ENCODE measurements at regions not wholly inside any gene's neighbourhood (a gene's known extent, or its start where the extent isn't known, plus 50 kb on each side); places are given as distances from the start of the nearest gene placed in this dataset.

DNA sequence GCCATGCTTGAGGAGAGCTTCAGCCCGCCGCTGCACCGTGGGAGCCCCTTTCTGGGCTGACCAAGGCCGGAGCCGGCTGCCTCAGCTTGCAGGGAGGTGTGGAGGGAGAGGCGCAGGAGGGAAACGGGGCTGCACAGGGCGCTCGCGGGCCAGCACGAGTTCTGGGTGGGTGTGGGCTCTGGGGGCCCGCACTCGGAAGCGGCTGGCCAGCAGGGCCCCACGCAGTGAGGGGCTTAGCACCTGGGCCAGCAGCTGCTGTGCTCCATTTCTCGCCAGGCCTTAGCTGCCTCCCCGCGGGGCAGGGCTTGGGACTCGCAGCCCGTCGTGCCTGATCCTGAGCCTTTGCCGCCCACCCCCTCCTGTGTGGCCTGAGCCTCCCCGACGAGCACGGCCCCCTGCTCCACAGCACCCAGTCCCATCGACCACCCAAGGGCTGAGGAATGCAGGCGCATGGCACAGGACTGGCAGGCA, 1554.0 kb downstream of the KCNT2 start:
- Histone ChIP-seq H3K9me3 (no peaks in the 10 kb centered on the region), H3K27ac (no peak overlapping the region), H3K4me3 (no peak overlapping the region), H3K4me1 (no peaks in the 10 kb centered on the region), H3K36me3 (no peaks in the 10 kb centered on the region), H3K27me3 (ENCODE audit: low read depth) (no peaks in the 10 kb centered on the region)
- intact Hi-C loops (cut with DNase I): no loop called here
- no peak for DNase-seq
- TF ChIP-seq, protein P1, sequence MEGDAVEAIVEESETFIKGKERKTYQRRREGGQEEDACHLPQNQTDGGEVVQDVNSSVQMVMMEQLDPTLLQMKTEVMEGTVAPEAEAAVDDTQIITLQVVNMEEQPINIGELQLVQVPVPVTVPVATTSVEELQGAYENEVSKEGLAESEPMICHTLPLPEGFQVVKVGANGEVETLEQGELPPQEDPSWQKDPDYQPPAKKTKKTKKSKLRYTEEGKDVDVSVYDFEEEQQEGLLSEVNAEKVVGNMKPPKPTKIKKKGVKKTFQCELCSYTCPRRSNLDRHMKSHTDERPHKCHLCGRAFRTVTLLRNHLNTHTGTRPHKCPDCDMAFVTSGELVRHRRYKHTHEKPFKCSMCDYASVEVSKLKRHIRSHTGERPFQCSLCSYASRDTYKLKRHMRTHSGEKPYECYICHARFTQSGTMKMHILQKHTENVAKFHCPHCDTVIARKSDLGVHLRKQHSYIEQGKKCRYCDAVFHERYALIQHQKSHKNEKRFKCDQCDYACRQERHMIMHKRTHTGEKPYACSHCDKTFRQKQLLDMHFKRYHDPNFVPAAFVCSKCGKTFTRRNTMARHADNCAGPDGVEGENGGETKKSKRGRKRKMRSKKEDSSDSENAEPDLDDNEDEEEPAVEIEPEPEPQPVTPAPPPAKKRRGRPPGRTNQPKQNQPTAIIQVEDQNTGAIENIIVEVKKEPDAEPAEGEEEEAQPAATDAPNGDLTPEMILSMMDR (IDR thresholded peaks at IDR 0.05): no peak
- no peak for ATAC-seq

DNA sequence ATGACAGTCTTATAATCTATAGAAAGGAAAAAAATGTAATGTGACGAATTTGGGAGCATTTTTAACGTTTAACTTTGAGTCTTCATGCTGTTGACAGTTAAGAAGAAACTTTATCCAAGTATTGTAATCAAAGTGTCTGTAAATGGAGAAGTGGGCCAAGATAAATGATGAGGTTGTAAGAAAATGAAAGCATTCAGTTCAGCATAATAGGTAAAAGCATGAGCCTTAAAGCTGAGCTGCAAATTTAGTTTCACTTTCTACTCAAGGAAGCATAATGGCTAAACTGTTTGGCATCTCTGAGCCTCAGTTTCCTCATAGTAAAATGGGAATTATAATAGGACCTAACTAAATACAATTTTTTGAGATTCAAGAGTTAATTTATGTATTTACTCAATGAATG, 1554.8 kb downstream of the KCNT2 start:
- H3K4me1 ChIP-seq: no peaks in the 10 kb centered on the region
- intact Hi-C loops (cut with DNase I): no loop called here
- no peaks in the 10 kb centered on the region for H3K27me3 ChIP-seq (ENCODE audit: low read depth)
- no peak overlapping the region for H3K4me3 ChIP-seq
- no peak overlapping the region for H3K27ac ChIP-seq
- H3K9me3 ChIP-seq: no peaks in the 10 kb centered on the region
- DNase-seq (no peak), ATAC-seq (no peak)
- TF ChIP-seq, protein P1 (IDR thresholded peaks at IDR 0.05): no peak
- no peaks in the 10 kb centered on the region for H3K36me3 ChIP-seq

DNA sequence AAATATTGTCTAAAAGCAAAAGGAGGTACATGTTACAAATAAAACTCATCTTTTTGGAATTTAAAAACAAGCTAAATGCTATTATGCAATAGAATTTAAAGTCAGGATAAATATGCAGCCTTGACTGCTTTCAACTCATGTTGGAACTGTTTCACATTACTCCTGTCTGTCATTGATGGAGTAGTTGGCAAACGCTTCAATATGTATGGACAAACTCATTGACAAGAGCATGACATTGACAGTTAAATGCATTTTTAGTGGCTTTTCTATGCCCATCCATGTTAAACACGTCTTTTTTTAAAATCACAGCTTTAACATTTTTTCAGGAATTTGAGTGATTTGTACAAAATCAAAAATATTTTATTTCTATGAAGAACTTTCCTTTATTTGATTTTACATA, 1560.5 kb downstream of the KCNT2 start:
- DNase-seq: no peak
- Histone ChIP-seq H3K9me3 (no peaks in the 10 kb centered on the region), H3K36me3 (no peaks in the 10 kb centered on the region), H3K27ac (no peak overlapping the region), H3K27me3 (ENCODE audit: low read depth) (no peaks in the 10 kb centered on the region), H3K4me1 (no peaks in the 10 kb centered on the region), H3K4me3 (no peak overlapping the region)
- TF ChIP-seq, protein P1 (IDR thresholded peaks at IDR 0.05): no peak
- intact Hi-C loops (cut with DNase I): no loop called here
- no peak for ATAC-seq

DNA sequence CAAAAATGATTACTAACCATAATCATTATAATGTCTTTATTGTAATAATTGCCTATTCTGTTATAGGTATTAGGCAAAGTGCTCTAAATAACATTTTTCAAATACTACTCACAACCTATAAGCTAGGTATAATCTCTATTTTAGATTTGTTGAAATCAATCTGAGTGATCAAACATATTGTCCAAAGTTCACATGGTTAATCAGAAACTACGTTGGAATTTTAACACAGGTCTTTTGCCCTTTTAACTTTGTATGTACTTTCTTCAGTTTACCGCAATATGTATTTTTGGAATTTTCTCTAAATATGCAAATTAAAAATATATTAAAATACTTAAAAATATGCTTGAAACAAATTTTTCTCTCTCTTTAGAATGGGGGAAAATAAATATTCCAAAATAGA, 1563.2 kb downstream of the KCNT2 start:
- Histone ChIP-seq H3K4me3 (no peak overlapping the region), H3K4me1 (no peaks in the 10 kb centered on the region), H3K36me3 (no peaks in the 10 kb centered on the region), H3K27me3 (ENCODE audit: low read depth) (no peaks in the 10 kb centered on the region), H3K9me3 (no peaks in the 10 kb centered on the region), H3K27ac (no peak overlapping the region)
- intact Hi-C loops (cut with DNase I): no loop called here
- DNase-seq: no peak
- no peak for ATAC-seq
- TF ChIP-seq, protein P1 (IDR thresholded peaks at IDR 0.05): no peak

DNA sequence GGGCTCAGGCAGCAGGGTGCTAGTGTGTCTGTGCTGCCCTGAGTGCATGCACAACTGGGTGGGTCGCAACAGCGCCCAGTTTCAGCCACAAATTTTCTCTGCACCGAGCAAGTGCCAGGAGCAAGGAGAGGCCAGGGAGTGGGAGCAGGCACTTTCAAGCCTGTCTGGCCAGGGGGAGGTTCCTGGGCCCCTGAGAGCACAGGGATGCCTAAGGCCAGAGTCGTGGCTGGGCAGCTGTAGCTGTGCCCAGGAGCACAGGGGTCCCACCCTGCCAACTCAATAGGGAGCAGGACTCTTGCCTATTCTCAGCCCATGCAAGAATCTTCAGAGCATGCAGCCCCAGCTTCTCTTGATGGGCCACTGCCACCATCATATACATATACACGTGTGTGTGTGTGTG, 1577.4 kb downstream of the KCNT2 start:
- intact Hi-C loops (cut with DNase I): no loop called here
- H3K4me3 ChIP-seq: no peak overlapping the region
- no peaks in the 10 kb centered on the region for H3K27me3 ChIP-seq (ENCODE audit: low read depth)
- H3K36me3 ChIP-seq: no peaks in the 10 kb centered on the region
- TF ChIP-seq, protein P1 (IDR thresholded peaks at IDR 0.05): no peak
- peak in 1 of 2 donors; percentile 27 for ATAC-seq
- no peak overlapping the region for H3K27ac ChIP-seq
- no peaks in the 10 kb centered on the region for H3K4me1 ChIP-seq
- DNase-seq: peak; percentile 32
- no peaks in the 10 kb centered on the region for H3K9me3 ChIP-seq

DNA sequence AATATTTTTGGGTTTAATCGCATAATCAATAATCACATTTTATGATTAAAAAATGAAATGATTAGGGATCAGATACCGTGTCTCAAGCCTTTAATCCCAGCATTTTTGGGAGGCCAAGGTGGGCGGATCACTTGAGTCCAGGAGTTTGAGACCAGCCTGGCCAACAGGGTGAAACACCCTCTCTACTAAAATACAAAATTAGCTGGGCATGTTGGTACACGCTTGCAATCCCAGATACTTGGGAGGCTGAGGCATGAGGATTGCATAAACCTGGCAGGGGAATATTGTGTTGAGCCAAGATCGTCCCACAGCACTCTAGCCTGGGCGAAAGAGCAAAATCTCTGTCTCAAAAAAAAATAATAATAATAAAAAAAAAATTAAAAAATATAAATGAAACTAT, 1581.4 kb downstream of the KCNT2 start:
- no peaks in the 10 kb centered on the region for H3K27me3 ChIP-seq (ENCODE audit: low read depth)
- H3K27ac ChIP-seq: no peak overlapping the region
- TF ChIP-seq, protein P1 (IDR thresholded peaks at IDR 0.05): no peak
- ATAC-seq: no peak
- DNase-seq: no peak
- no peaks in the 10 kb centered on the region for H3K9me3 ChIP-seq
- H3K4me3 ChIP-seq: no peak overlapping the region
- no peaks in the 10 kb centered on the region for H3K4me1 ChIP-seq
- H3K36me3 ChIP-seq: no peaks in the 10 kb centered on the region
- intact Hi-C loops (cut with DNase I): no loop called here
